Lower lobe of right lung (tissue), 2 donors: ENCODE measurements at regions not wholly inside any gene's neighbourhood (a gene's known extent, or its start where the extent isn't known, plus 50 kb on each side); places are given as distances from the start of the nearest gene placed in this dataset.

Experiments
- ATAC-seq, 2 donors: fragments of 200-7000 bp; cut with Tn5 transposase; one replicate each; pipeline ENCODE4 v1.9.1; 2020 to 2022; ENCODE audit warnings: mild to moderate bottlenecking in 2 of 2, moderate library complexity in 2 of 2
- DNase-seq: peaks from one replicate; pipeline ENCODE4 v3.0.0-alpha.2; 2020
- H3K27ac ChIP-seq: fragments of 200-600 bp; one replicate; pipeline ENCODE4 v1.8.0; 2022
- H3K27me3 ChIP-seq: fragments of 200-600 bp; one replicate; pipeline ENCODE4 v1.8.0; 2022; ENCODE audit warnings: low read depth
- H3K36me3 ChIP-seq: fragments of 200-600 bp; one replicate; pipeline ENCODE4 v1.8.0; 2022; ENCODE audit warnings: mild to moderate bottlenecking
- H3K4me1 ChIP-seq: fragments of 200-600 bp; one replicate; pipeline ENCODE4 v1.8.0; 2022
- H3K4me3 ChIP-seq: fragments of 200-600 bp; one replicate; pipeline ENCODE4 v1.8.0; 2022; ENCODE audit warnings: mild to moderate bottlenecking
- H3K9me3 ChIP-seq: fragments of 200-600 bp; one replicate; pipeline ENCODE4 v1.8.0; 2022
- intact Hi-C: fragments of 100-400 bp; cut with DNase I; formaldehyde crosslinking; loops from one replicate; pipeline ENCODE4 v1.11.0; 2022
- TF ChIP-seq, protein P1 (sequence below): fragments of 200-600 bp; IDR thresholded peaks from one replicate; pipeline ENCODE4 v1.8.0; 2022; ENCODE audit warnings: antibody characterized with exemption, mild to moderate bottlenecking
- donor health status: DM: no; HTN: yes; CAD: no; lungs with severe emphysema.

DNA sequence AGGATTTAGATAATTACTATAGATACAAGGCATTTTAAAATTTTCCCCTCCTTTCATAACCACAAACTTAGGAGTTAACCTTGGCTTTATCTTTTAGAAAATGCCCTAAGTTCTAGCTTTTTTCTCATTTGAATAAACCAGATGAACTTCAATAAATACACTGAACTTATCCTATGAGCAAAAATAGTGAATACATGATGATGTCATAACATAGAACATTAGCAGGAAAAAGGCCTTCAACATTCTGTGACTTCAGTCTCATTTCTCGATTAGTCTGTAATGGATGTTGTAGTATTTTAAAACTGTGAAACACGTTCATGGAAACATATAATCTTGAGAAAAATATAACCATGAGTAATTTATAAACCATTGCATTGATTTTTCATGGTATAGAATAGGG, 550.7 kb downstream of the PKHD1 start:
- intact Hi-C loops = no loop called here
- Histone ChIP-seq H3K9me3 (no peaks in the 10 kb centered on the region), H3K4me3 (no peak overlapping the region), H3K4me1 (no peaks in the 10 kb centered on the region), H3K36me3 (no peaks in the 10 kb centered on the region), H3K27me3 (no peaks in the 10 kb centered on the region), H3K27ac (no peak overlapping the region)
- ATAC-seq (no peak), DNase-seq (no peak)
- TF ChIP-seq, protein P1, sequence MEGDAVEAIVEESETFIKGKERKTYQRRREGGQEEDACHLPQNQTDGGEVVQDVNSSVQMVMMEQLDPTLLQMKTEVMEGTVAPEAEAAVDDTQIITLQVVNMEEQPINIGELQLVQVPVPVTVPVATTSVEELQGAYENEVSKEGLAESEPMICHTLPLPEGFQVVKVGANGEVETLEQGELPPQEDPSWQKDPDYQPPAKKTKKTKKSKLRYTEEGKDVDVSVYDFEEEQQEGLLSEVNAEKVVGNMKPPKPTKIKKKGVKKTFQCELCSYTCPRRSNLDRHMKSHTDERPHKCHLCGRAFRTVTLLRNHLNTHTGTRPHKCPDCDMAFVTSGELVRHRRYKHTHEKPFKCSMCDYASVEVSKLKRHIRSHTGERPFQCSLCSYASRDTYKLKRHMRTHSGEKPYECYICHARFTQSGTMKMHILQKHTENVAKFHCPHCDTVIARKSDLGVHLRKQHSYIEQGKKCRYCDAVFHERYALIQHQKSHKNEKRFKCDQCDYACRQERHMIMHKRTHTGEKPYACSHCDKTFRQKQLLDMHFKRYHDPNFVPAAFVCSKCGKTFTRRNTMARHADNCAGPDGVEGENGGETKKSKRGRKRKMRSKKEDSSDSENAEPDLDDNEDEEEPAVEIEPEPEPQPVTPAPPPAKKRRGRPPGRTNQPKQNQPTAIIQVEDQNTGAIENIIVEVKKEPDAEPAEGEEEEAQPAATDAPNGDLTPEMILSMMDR = no peak

GRCh38 chr6:51541847-51542246, 545.6 kb downstream of the PKHD1 start:
- ATAC-seq (no peak), DNase-seq (no peak)
- no peaks in the 10 kb centered on the region for H3K36me3 ChIP-seq

GRCh38 chr6:51542475-51542874, 544.9 kb downstream of the PKHD1 start:
- Histone ChIP-seq H3K4me1 (no peaks in the 10 kb centered on the region), H3K9me3 (no peaks in the 10 kb centered on the region), H3K27ac (no peak overlapping the region), H3K27me3 (no peaks in the 10 kb centered on the region), H3K4me3 (no peak overlapping the region), H3K36me3 (no peaks in the 10 kb centered on the region)
- intact Hi-C loops = no loop called here
- DNase-seq = no peak
- TF ChIP-seq, protein P1 = no peak
- ATAC-seq = no peak

More at GRCh38 chr6:51541847-51542246, 545.6 kb downstream of the PKHD1 start:
- intact Hi-C loops = no loop called here
- Histone ChIP-seq H3K4me1 (no peaks in the 10 kb centered on the region), H3K27me3 (no peaks in the 10 kb centered on the region), H3K4me3 (no peak overlapping the region), H3K27ac (no peak overlapping the region), H3K9me3 (no peaks in the 10 kb centered on the region)
- TF ChIP-seq, protein P1 = no peak

DNA sequence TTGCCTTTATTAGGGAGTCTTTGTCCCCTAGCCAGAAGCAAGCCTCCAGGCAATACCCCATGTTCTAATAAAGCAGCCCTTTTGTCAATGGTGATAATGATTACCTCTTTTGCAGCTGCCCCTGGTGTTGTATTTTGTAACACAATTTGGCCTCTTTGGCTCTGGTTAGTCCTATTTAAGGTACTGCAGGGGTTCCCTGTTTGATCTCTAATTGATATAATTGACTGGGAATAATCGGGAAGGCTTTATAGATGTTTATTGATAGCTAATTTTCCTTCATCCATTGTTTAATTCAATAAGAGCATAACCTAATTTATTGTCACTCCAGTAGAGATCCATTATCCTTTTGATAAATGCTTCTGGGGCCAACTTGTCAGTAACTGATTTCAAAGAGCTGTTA, 537.2 kb downstream of the PKHD1 start:
- TF ChIP-seq, protein P1 = no peak
- Histone ChIP-seq H3K9me3 (no peaks in the 10 kb centered on the region), H3K27me3 (no peaks in the 10 kb centered on the region), H3K27ac (no peak overlapping the region), H3K4me1 (no peaks in the 10 kb centered on the region), H3K4me3 (no peak overlapping the region), H3K36me3 (no peaks in the 10 kb centered on the region)
- intact Hi-C loops = no loop called here
- DNase-seq (no peak), ATAC-seq (no peak)

- intact Hi-C loops = no loop called here
- H3K36me3 ChIP-seq = no peaks in the 10 kb centered on the region
- H3K27me3 ChIP-seq = no peaks in the 10 kb centered on the region
- no peaks in the 10 kb centered on the region for H3K9me3 ChIP-seq
- no peaks in the 10 kb centered on the region for H3K4me1 ChIP-seq
- H3K27ac ChIP-seq = no peak overlapping the region
- TF ChIP-seq, protein P1 = no peak
- H3K4me3 ChIP-seq = no peak overlapping the region
- ATAC-seq = no peak
- no peak for DNase-seq
These were observed 535.0 kb downstream of the PKHD1 start for GRCh38 chr6:51552435-51552834.
